Vagina (tissue), 2 donors: ENCODE measurements at regions not wholly inside any gene's neighbourhood (a gene's known extent, or its start where the extent isn't known, plus 50 kb on each side); places are given as distances from the start of the nearest gene placed in this dataset.

Source experiments
- CTCF ChIP-seq, 3 experiments: fragments of 450-650 bp in 2 of 3; fragments of 200-600 bp in 1 of 3; sonication (generic) in 1 of 3; IDR thresholded peaks; one replicate each; pipeline ENCODE4 v1.5.1; 2017 to 2019; ENCODE audit warnings: antibody characterized with exemption in 3 of 3, mild to moderate bottlenecking in 2 of 3, moderate library complexity in 2 of 3
- POLR2AphosphoS5 ChIP-seq, 2 donors: sonication (generic); formaldehyde crosslinking; IDR thresholded peaks; one replicate each; pipeline ENCODE4 v1.9.0; 2017; ENCODE audit warnings: antibody characterized with exemption in 2 of 2, mild to moderate bottlenecking in 2 of 2, low read depth in 1 of 2; ENCODE audit not compliant: insufficient read depth in 1 of 2

GRCh38 chrX:138877746-138878145 is 166.2 kb upstream of the FGF13 start:
- TF ChIP-seq CTCF (IDR thresholded peaks at IDR 0.05): no peak
- no peak for TF ChIP-seq POLR2AphosphoS5 (IDR thresholded peaks at IDR 0.05; ENCODE audit: insufficient read depth in 1 of 2, low read depth in 1 of 2)
